Right lung (tissue), 2 donors: ENCODE measurements at regions not wholly inside any gene's neighbourhood (a gene's known extent, or its start where the extent isn't known, plus 50 kb on each side); places are given as distances from the start of the nearest gene placed in this dataset.

Experiments used
- DNase-seq, 2 donors: peaks; one replicate each; pipeline ENCODE4 v3.0.0-alpha.2; 2013

DNA sequence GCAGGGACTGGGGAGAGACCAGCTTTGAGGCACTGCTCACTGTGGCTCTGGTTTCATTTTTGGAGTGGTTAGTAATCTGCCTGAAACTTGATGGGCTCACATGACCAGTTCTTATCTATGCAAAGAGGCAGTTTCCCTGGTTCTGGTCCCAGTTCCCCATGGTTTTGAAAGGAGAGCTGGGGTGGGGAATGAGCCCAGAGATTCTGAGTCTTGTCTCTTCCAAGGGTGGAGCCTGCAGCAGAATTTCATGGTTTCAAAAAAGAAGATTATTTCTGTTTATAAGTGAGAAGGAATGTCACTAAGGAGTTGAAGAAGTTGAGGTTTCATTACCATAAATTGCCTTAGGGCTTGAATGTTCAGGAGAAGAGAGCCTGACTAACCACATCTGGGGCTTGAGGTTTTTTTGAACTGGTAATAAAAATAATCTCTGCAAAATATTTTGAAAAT is 190.2 kb upstream of the HABP2 start:
- no peak for DNase-seq

GRCh38 chr10:113364227-113364626 is 188.6 kb upstream of the HABP2 start:
- DNase-seq = no peak

DNA sequence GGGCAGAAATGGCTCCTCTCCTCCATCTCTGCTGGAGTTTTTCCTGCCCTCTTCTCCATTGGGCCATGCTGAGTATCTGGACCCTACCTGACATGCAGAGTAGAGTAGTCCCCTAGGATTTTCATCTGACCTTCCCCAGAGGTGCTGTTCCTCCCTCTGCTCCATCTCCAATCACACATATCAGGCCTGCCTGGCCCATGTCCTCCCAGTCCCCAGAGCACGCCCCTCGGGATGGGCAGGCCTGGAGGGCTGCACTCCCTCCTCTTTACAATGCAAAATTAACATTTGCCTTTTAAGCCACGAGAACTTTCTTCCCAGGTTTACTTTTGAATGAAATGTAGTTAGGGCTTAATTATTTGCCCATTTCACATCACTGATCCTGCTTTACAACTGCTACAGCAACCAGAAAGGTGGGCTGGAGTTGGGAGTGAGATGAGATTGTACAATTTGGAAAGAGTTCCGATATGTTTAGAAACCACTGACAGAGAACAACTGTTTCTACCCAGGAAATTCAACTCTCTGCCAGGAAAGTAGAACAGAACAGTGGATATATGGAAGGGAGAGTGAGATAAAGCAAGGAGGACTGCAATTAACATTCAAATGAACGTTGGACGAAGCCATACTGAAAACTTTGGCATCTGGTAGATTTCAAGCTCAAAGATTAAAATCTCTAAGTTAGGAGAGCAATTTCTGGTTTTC is 184.0 kb upstream of the HABP2 start:
- peak in 1 of 2 donors; percentile 29 for DNase-seq

DNA sequence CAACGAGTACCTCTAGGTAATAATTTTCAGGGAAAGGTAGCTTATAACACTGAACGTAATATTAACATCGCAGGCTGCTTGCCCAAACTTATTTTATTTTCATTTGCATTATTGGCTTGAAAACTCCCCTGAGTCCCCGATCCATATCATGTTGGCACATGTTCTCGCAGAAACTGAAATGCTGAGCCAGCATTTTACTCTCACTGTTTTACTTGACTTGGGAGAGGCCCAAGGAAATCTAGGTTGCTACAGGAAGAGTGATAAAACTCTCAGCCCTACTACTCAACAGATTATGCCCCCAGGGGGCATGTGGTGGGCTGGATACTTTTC is 183.5 kb upstream of the HABP2 start:
- peak in 1 of 2 donors; percentile 38 for DNase-seq

DNA sequence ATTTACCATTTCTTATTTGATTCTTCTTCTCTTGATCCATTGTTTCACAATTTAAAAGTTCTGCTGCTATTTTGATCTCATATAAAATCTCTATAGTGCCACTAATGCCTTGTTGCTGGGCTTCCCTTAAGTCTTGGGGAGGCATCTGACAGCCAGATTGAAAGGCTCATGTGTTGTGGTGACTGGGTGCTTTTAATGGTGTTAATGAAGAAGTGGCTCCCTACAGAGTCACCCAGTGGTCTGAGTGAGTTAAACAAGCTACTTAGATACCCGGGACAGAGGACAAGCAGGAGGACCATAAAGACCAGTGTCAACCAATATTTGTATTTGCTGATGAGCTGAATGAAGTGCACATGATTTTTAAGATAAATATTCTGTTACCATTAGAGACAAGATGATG is 176.4 kb upstream of the HABP2 start:
- no peak for DNase-seq

DNA sequence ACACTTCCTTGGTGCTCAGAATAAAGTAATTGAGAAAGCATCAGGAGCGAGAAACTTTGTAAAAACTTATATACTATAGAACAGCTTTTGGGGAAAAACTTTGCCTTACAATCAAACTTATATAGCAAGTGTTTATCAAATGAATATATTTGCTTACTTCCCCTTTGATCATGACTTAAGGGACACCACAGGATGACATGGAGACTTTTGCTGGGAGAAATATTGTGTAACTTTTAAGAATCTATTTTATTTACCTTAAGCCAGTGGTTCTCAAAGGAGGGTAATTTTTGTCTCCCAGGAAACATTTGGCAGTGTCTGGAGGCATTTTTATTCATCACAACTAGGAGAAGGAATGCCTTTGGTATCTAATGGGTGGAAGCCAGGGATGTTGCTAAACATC is 173.8 kb upstream of the HABP2 start:
- DNase-seq = no peak

- no peak for DNase-seq
Observed at GRCh38 chr10:113381416-113381815, 171.4 kb upstream of the HABP2 start.

DNA sequence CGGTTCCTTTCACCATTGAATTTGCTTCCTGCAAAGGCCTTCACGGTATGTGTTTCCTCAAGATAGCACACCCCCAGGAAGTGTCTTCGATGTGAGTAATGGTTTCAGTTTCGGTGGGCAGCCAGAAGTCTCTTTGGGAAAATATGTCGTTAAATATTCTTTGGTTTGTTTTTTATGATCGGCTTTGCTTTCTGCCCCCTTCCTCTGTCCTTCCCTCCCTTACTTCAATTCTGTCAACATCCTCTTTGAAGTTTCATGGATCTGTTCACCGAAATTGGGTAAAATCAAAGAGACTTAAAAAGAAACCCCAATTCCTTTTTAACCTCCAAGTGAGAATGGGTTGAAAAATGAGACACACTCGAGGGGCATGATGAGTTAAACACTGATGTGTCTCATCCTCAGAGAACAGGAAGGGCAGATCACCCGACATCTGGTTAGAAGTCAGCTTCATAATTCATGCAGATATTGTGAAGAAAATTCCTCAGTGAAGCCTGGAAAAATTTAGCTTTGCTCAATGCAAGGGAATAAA is 170.8 kb upstream of the HABP2 start:
- peak; percentile 31 to 32 for DNase-seq

DNA sequence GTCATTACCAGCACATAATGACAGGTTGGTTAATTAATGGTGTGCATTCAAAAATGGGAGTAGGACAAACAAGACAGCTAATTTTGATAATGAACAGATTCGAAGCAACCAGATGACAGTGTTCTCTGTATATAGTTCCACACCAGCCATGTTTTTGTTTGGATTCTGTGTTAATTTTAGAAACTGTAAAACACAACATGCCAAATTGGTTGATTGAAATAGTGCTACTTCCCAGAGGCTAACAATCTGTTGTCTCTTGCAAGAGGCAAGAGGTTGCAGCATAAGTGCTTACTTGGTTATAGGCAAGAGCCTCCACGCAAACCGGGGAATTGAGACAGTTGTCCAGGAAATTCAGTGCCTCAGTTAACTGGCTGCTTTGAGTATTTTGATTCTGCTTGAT is 170.2 kb upstream of the HABP2 start:
- peak; percentile 35 to 60 for DNase-seq

DNA sequence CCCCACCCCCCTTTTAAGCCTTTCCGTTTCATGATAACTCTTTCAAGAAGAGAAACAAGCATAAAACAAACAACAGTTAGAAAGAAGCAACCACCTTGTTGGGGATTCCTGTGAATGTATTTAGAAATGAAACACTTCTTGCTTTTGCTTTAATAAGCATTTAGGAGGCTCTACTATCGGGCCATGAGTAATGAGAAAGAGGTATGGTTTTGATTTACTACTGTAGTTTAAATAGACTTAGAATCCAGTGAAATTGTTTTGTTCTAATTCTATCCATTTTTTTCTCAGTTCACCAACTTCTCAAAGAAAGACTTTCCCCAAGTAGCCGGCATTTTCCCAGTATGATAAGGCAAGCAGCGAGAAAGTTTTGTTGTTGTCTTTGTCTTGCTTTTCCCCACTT is 168.7 kb upstream of the HABP2 start:
- DNase-seq = no peak

GRCh38 chr10:113385021-113385999 is 167.5 kb upstream of the HABP2 start:
- peak; percentile 90 to 94 for DNase-seq

GRCh38 chr10:113386005-113386404 is 166.8 kb upstream of the HABP2 start:
- DNase-seq = no peak

DNA sequence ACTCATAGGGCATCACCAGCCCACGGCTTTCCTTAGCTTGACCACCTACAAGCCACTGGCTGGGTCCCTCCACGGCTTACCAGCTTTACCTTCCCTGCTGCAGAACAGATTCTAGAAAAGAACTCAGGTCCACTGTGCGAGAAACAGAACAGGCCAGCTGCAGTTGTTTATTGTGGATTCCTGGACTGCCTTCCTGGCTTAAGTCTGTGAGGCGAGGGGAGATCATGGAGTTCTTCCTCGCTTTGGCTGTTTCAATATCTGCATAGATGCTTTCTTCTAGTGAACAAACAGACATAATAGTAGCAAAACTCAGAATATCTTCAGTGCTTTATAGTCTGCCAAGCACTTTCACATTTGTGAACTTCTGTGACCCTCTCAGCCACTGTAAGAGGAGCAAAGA is 162.9 kb upstream of the HABP2 start:
- DNase-seq = no peak

DNA sequence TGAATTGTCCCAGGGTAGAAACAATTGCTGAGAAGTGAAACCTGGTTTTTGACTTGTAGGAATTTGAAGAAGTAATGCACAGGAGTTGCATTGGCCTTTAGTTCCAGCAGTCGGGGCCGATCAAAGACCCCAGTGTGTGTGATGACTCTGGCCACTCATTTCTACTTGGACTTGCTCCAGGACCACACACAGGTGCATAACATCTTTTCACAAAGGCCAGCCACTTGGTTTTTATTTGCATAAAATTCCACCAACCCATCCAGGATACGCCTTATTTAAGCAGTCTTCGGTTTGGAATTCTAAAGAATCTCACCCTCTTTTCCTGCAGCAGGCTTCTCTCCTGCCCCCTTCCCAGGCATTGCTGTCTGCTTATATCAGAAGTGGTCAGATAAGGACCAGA is 162.0 kb upstream of the HABP2 start:
- DNase-seq = no peak

- peak; percentile 63 to 80 for DNase-seq
Observed at GRCh38 chr10:113397047-113397446, 155.8 kb upstream of the HABP2 start.

- no peak for DNase-seq
Observed at GRCh38 chr10:113399065-113399464, 153.8 kb upstream of the HABP2 start.

DNA sequence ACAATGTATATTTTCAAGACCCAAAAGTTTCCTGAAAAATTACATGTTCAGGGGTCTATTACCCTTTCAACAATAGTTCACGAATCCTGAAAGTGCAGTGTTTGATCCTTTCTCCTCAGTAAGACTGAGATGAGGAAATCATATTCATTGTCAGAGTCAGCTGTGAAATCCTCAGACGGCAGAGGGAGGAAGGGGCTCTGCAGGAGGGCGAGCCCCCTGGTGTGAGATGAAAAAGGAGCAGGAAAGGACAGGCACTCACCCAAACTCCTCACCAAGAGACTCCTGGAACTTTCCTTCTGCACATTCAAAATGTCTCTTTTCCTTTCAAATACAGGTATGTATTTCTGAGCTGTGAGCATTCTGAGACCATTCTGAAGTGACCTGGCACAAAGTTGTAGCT is 150.3 kb upstream of the HABP2 start:
- no peak for DNase-seq

- DNase-seq = no peak
Observed at GRCh38 chr10:113407218-113407617, 145.6 kb upstream of the HABP2 start.

- no peak for DNase-seq
Observed at GRCh38 chr10:113409175-113409574, 143.7 kb upstream of the HABP2 start.

DNA sequence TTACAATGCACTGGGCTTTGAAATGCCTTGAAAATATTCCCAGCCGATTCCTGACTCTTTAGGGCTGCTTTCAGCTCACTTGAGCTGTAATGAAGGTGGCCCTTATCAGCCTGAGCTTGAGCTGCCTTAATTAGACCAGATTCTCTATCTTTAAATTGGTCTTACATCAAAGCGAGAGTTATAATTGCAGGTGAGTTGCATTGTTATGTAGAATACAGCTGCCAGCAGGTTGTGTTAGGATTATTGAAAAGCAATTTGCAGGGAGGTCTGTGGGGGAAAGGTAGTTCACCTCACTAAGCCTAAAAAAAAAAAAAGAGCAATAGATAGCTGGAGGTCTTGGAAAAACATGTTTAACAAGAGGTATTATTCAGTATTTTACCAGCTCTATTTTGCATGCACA is 142.2 kb upstream of the HABP2 start:
- no peak for DNase-seq

DNA sequence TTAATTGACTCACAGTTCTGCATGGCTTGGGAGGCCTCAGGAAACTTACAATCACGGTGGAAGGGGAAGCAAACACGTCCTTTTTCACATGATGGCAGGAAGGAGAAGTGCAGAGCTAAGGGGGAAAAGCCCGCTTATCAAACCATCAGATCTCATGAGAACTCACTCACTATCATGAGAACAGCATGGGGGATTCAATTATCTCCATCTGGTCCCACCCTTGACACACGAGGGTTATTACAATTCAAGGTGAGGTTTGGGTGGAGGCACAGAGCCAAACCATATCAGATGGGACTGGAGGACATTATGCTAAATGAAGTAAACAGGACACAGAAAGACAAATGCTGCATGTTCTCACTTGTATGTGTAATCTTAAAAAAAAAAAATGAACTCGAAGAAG is 141.4 kb upstream of the HABP2 start:
- DNase-seq = no peak

- DNase-seq = no peak
Observed at GRCh38 chr10:113412161-113412560, 140.7 kb upstream of the HABP2 start.

DNA sequence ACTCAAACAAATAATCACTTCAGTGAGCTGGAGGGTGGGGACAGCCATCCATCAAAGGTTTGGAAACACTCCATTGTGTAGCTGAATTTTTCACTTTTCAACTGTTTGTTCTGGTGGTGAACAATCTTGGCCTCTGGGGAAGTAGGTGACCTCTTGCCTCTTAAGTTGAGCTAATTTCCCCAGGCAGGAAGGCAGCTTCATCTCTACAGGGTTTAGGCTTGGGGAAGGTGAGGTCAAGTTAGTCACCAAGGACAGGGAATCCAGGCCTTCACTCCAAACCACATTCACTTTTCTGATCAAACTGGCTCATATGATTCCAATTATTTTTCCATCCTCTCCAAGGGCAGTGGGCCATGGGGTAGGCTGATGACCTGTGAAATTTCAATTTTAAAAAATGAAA is 138.3 kb upstream of the HABP2 start:
- DNase-seq = no peak
